B cell (primary cell): ENCODE measurements at regions not wholly inside any gene's neighbourhood (a gene's known extent, or its start where the extent isn't known, plus 50 kb on each side); places are given as distances from the start of the nearest gene placed in this dataset.

Experiments
- ATAC-seq: fragments of 200-7000 bp; cut with Tn5 transposase; one replicate; pipeline ENCODE4 v1.10.0; 2021; ENCODE audit warnings: low read depth, mild to moderate bottlenecking, moderate number of reproducible peaks, moderate library complexity
- CTCF ChIA-PET: fragments of 350-600 bp; sonication (Branson Sonifier 250); formaldehyde crosslinking; loops from one replicate; lab custom pipeline; 2021; ENCODE audit warnings: antibody characterized with exemption, inconsistent platforms; lab: Charles Lee
- POLR2A ChIA-PET: fragments of 350-600 bp; sonication (Branson Sonifier 250); formaldehyde crosslinking; loops from one replicate; lab custom pipeline; 2021; ENCODE audit warnings: antibody characterized with exemption; lab: Charles Lee
- DNase-seq: peaks from one replicate; pipeline ENCODE4 v3.0.0; 2013
- H2AFZ ChIP-seq: 2 replicates; pipeline ENCODE4 v1.6.1; 2012; ENCODE audit warnings: mild to moderate bottlenecking, low read depth, low read length; ENCODE audit not compliant: insufficient read depth, poor library complexity, severe bottlenecking
- H3K27ac ChIP-seq, 2 donors: 1 replicate in 1 of 2; 2 replicates in 1 of 2; pipeline ENCODE4 v1.5.1; 2012 to 2013; ENCODE audit warnings: low read length in 2 of 2, mild to moderate bottlenecking in 2 of 2, moderate library complexity in 1 of 2
- H3K27me3 ChIP-seq, 4 experiments: fragments of 200-600 bp in 1 of 4; sonication (generic) in 1 of 4; replicated peaks in 1 of 4; 1 replicate in 2 of 4; 2 replicates in 2 of 4; pipeline versions ENCODE4 v1.6.1 to v1.7.0; 2013 to 2016; ENCODE audit warnings: low read length in 3 of 4, mild to moderate bottlenecking in 2 of 4, mixed read lengths in 1 of 4, moderate library complexity in 1 of 4; ENCODE audit not compliant: insufficient read depth in 4 of 4, control insufficient read depth in 3 of 4; ENCODE audit errors: control extremely low read depth in 1 of 4
- H3K36me3 ChIP-seq, 2 experiments: replicated peaks in 1 of 2; 1 replicate in 1 of 2; 2 replicates in 1 of 2; pipeline versions ENCODE4 v1.6.1 to v1.7.1; 2013; ENCODE audit warnings: low read length in 1 of 2; ENCODE audit not compliant: insufficient read depth in 2 of 2, control insufficient read depth in 1 of 2; ENCODE audit errors: control extremely low read depth in 1 of 2, extremely low read depth in 1 of 2
- H3K4me1 ChIP-seq, 2 donors: fragments of 200-600 bp in 1 of 2; sonication (generic) in 1 of 2; 1 replicate in 1 of 2; 2 replicates in 1 of 2; pipeline versions ENCODE4 v1.5.1 to v1.6.1; 2013 to 2017; ENCODE audit warnings: low read length in 2 of 2; ENCODE audit not compliant: control insufficient read depth in 2 of 2, insufficient read depth in 2 of 2
- H3K4me2 ChIP-seq: replicated peaks from 2 replicates; pipeline ENCODE3; 2012; ENCODE audit warnings: mild to moderate bottlenecking, low read depth, low read length; ENCODE audit not compliant: poor library complexity, severe bottlenecking
- H3K4me3 ChIP-seq, 5 experiments: fragments of 200-600 bp in 1 of 5; sonication (generic) in 1 of 5; 1 replicate in 3 of 5; 2 replicates in 2 of 5; pipeline versions ENCODE4 v1.5.1 to v1.7.0; 2011 to 2016; ENCODE audit warnings: low read length in 4 of 5, mild to moderate bottlenecking in 4 of 5, low read depth in 2 of 5, control low read depth in 1 of 5, moderate library complexity in 1 of 5; ENCODE audit not compliant: insufficient read depth in 1 of 5; ENCODE audit errors: control extremely low read depth in 1 of 5, extremely low read depth in 1 of 5
- H3K79me2 ChIP-seq: fragments of 200-600 bp; sonication (generic); one replicate; pipeline ENCODE4 v1.6.0; 2016; ENCODE audit warnings: low read length; ENCODE audit not compliant: control insufficient read depth, insufficient read depth
- H3K9ac ChIP-seq: fragments of 200-600 bp; sonication (generic); 2 replicates; pipeline ENCODE4 v1.6.1; 2017; ENCODE audit warnings: mild to moderate bottlenecking, low read length, moderate library complexity
- H3K9me3 ChIP-seq, 3 donors: one replicate each; pipeline versions ENCODE4 v1.6.1 to v1.7.1; 2013; ENCODE audit warnings: low read length in 2 of 3; ENCODE audit not compliant: control insufficient read depth in 2 of 3, insufficient read depth in 1 of 3; ENCODE audit errors: control extremely low read depth in 1 of 3
- H4K20me1 ChIP-seq: 2 replicates; pipeline ENCODE4 v1.6.0; 2012; ENCODE audit warnings: mild to moderate bottlenecking, low read length; ENCODE audit not compliant: insufficient read depth, control insufficient read depth, poor library complexity, severe bottlenecking
- H3K27ac Mint-ChIP-seq: one replicate; pipeline ENCODE4 v1.8.0; 2021; ENCODE audit warnings: mixed read lengths
- H3K27me3 Mint-ChIP-seq: one replicate; pipeline ENCODE4 v1.8.0; 2021; ENCODE audit warnings: mixed read lengths
- H3K4me1 Mint-ChIP-seq: one replicate; pipeline ENCODE4 v1.8.0; 2021; ENCODE audit warnings: mixed read lengths
- H3K4me3 Mint-ChIP-seq: one replicate; pipeline ENCODE4 v1.8.0; 2021; ENCODE audit warnings: mixed read lengths
- H3K9me3 Mint-ChIP-seq: one replicate; pipeline ENCODE4 v1.8.0; 2022; ENCODE audit warnings: mixed read lengths; ENCODE audit not compliant: insufficient read depth
- CTCF ChIP-seq: fragments of 200-600 bp; IDR thresholded peaks from one replicate; pipeline ENCODE4 v1.8.0; 2022; ENCODE audit warnings: antibody characterized with exemption, mild to moderate bottlenecking
- EZH2 ChIP-seq: IDR thresholded peaks from 2 replicates; pipeline ENCODE4 v1.6.1; 2012; ENCODE audit warnings: borderline replicate concordance, low read depth, mild to moderate bottlenecking, moderate library complexity, low read length; ENCODE audit not compliant: insufficient read depth, poor library complexity, severe bottlenecking
- WGBS: methylation state at CpG from one replicate; pipeline ENCODE4 v1.1.5; 2013; ENCODE audit warnings: missing lambda C conversion rate; ENCODE audit not compliant: insufficient coverage; 5-methylcytosine and 5-hydroxymethylcytosine counted together
- intact Hi-C: fragments of 100-400 bp; cut with micrococcal nuclease; formaldehyde crosslinking; loops from one replicate; pipeline ENCODE4 v1.10.0; 2022

- intact Hi-C loops = no loop called here
- peaks cover 2% of the 10 kb centered on the region for H3K9me3 Mint-ChIP-seq
- H2AFZ ChIP-seq = no peak overlapping the region
- H3K9me3 ChIP-seq = no peaks in the 10 kb centered on the region
- no peak overlapping the region for H3K27ac Mint-ChIP-seq
- H3K4me3 Mint-ChIP-seq = no peak overlapping the region
- H3K4me1 ChIP-seq = no peaks in the 10 kb centered on the region
- no peak overlapping the region for H3K4me3 ChIP-seq
- no peaks in the 10 kb centered on the region for H3K36me3 ChIP-seq
- no peaks in the 10 kb centered on the region for H3K27me3 Mint-ChIP-seq
- ChIA-PET POLR2A (no interaction called here), CTCF (no interaction called here)
- no peaks in the 10 kb centered on the region for H4K20me1 ChIP-seq
- no peaks in the 10 kb centered on the region for H3K27me3 ChIP-seq
- WGBS = 80% methylated on average over 2 of the region's 9 CpGs
- no peak overlapping the region for H3K9ac ChIP-seq
- DNase-seq (no peak), ATAC-seq (no peak)
- no peak overlapping the region for H3K4me2 ChIP-seq
- no peaks in the 10 kb centered on the region for H3K79me2 ChIP-seq
- no peaks in the 10 kb centered on the region for H3K4me1 Mint-ChIP-seq
- H3K27ac ChIP-seq = no peak overlapping the region
- TF ChIP-seq EZH2 (no peak), CTCF (no peak)
Measured at GRCh38 chr2:4551691-4552474, 848.5 kb downstream of the DCDC2C start.

GRCh38 chr2:4553241-4553640 is 849.9 kb downstream of the DCDC2C start:
- no peak overlapping the region for H3K4me3 ChIP-seq
- DNase-seq (no peak), ATAC-seq (no peak)
- H3K4me3 Mint-ChIP-seq = no peak overlapping the region
- H3K27ac Mint-ChIP-seq = no peak overlapping the region
- no peaks in the 10 kb centered on the region for H3K9me3 ChIP-seq
- 95% methylated on average over 15 of the region's 16 CpGs for WGBS
- no peak overlapping the region for H3K4me2 ChIP-seq
- no peaks in the 10 kb centered on the region for H3K4me1 ChIP-seq
- no peaks in the 10 kb centered on the region for H4K20me1 ChIP-seq
- H3K79me2 ChIP-seq = no peaks in the 10 kb centered on the region
- TF ChIP-seq CTCF = no peak
- no peak for TF ChIP-seq EZH2
- H3K36me3 ChIP-seq = no peaks in the 10 kb centered on the region
- intact Hi-C loops = no loop called here
- H3K4me1 Mint-ChIP-seq = no peaks in the 10 kb centered on the region
- ChIA-PET POLR2A (no interaction called here), CTCF (no interaction called here)
- H2AFZ ChIP-seq = no peak overlapping the region
- no peak overlapping the region for H3K27ac ChIP-seq
- H3K27me3 ChIP-seq = no peaks in the 10 kb centered on the region
- H3K9me3 Mint-ChIP-seq = peaks cover 2% of the 10 kb centered on the region
- no peaks in the 10 kb centered on the region for H3K27me3 Mint-ChIP-seq
- H3K9ac ChIP-seq = no peak overlapping the region
